KMS-11 (cell line): ENCODE measurements at regions not wholly inside any gene's neighbourhood (a gene's known extent, or its start where the extent isn't known, plus 50 kb on each side); places are given as distances from the start of the nearest gene placed in this dataset.

ENCODE experiments used
- H2AFZ ChIP-seq: fragments of 200-600 bp; sonication (generic); 2 replicates; pipeline ENCODE4 v1.6.1; 2016; ENCODE audit warnings: antibody characterized with exemption, mixed run types, low read depth
- H3K27ac ChIP-seq: fragments of 200-600 bp; sonication (generic); 2 replicates; pipeline ENCODE4 v1.6.1; 2016; ENCODE audit warnings: mild to moderate bottlenecking, mixed run types
- H3K27me3 ChIP-seq: fragments of 200-600 bp; sonication (generic); 2 replicates; pipeline ENCODE4 v1.6.1; 2017; ENCODE audit warnings: mild to moderate bottlenecking, low read depth, mixed run types, moderate library complexity; ENCODE audit not compliant: insufficient read depth
- H3K36me3 ChIP-seq: fragments of 200-600 bp; sonication (generic); 2 replicates; pipeline ENCODE4 v1.6.1; 2017; ENCODE audit warnings: mild to moderate bottlenecking, mixed run types; ENCODE audit not compliant: insufficient read depth
- H3K4me1 ChIP-seq: fragments of 200-600 bp; sonication (generic); 2 replicates; pipeline ENCODE4 v1.6.1; 2016; ENCODE audit warnings: mild to moderate bottlenecking, low read depth, mixed run types; ENCODE audit not compliant: poor library complexity, severe bottlenecking
- H3K4me2 ChIP-seq: fragments of 200-600 bp; sonication (generic); 2 replicates; pipeline ENCODE4 v1.7.0; 2016; ENCODE audit warnings: mild to moderate bottlenecking, mixed run types
- H3K4me3 ChIP-seq: fragments of 200-600 bp; sonication (generic); IDR thresholded peaks from 2 replicates; pipeline ENCODE4 v1.6.1; 2017; ENCODE audit warnings: low read depth, low read length, mixed read lengths; ENCODE audit not compliant: insufficient read depth
- H3K79me2 ChIP-seq: fragments of 200-600 bp; sonication (generic); 2 replicates; pipeline ENCODE4 v1.6.1; 2016; ENCODE audit warnings: low read depth, mixed run types; ENCODE audit not compliant: insufficient read depth
- H3K9ac ChIP-seq: fragments of 200-600 bp; sonication (generic); 2 replicates; pipeline ENCODE4 v1.6.1; 2016; ENCODE audit warnings: mild to moderate bottlenecking, mixed run types
- H4K20me1 ChIP-seq: fragments of 200-600 bp; sonication (generic); 2 replicates; pipeline ENCODE4 v1.6.1; 2016; ENCODE audit warnings: mild to moderate bottlenecking, mixed run types; ENCODE audit not compliant: insufficient read depth
- CTCF ChIP-seq: fragments of 200-600 bp; sonication (generic); conservative IDR thresholded peaks from 2 replicates; pipeline ENCODE4 v1.6.1; 2017; ENCODE audit warnings: low read depth, mild to moderate bottlenecking, antibody characterized with exemption, low read length, moderate library complexity, mixed read lengths

GRCh38 chr2:2906091-2906490 lies 471.5 kb downstream of the EIPR1 start:
- Histone ChIP-seq H3K9ac (no peak overlapping the region), H3K27ac (no peak overlapping the region), H3K36me3 (no peaks in the 10 kb centered on the region), H3K4me1 (peaks cover 10% of the 10 kb centered on the region), H4K20me1 (no peaks in the 10 kb centered on the region), H3K4me2 (no peak overlapping the region), H3K79me2 (no peaks in the 10 kb centered on the region), H2AFZ (no peak overlapping the region), H3K27me3 (no peaks in the 10 kb centered on the region), H3K4me3 (no peak overlapping the region)
- no peak for TF ChIP-seq CTCF

DNA sequence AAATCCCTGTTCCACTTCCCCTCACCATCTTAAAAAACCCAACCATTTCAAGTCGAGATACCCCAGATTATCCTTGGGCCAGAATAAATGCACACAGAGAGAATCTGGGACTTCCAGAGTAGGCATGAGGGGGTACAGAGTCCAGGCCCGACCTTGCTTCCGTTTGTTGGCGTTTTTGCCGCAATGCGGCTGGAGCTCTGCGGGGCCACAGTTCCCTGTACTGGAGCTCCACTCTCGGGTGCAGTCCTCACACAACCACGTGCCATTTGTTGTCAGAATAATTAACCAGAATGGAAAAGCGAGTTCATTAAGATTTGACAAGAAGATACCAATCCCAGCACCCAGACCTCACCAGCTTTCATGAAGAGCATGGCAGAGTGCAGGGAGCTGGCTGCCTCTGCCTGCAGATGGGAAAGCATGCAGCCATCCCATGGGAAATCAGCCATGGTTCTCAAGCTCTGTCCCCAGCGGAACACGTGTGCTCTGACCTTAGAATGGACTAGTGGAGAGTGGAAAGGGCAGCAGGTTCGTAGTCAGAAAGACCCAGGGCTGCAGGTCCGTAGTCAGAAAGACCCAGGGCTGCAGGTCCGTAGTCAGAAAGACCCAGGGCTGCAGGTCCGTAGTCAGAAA lies 472.8 kb downstream of the EIPR1 start:
- Histone ChIP-seq H3K36me3 (no peaks in the 10 kb centered on the region), H3K27ac (no peak overlapping the region), H4K20me1 (no peaks in the 10 kb centered on the region), H3K4me2 (no peak overlapping the region), H3K4me3 (no peak overlapping the region), H3K79me2 (no peaks in the 10 kb centered on the region), H3K4me1 (peaks cover 23% of the 10 kb centered on the region), H2AFZ (no peak overlapping the region), H3K27me3 (no peaks in the 10 kb centered on the region), H3K9ac (no peak overlapping the region)
- no peak for TF ChIP-seq CTCF

GRCh38 chr2:2902547-2903281 lies 474.9 kb downstream of the EIPR1 start:
- H3K27ac ChIP-seq, result no peak overlapping the region
- no peak overlapping the region for H2AFZ ChIP-seq
- H3K79me2 ChIP-seq, result no peaks in the 10 kb centered on the region
- H3K9ac ChIP-seq, result no peak overlapping the region
- no peak overlapping the region for H3K4me2 ChIP-seq
- no peaks in the 10 kb centered on the region for H3K27me3 ChIP-seq
- H3K4me3 ChIP-seq, result no peak overlapping the region
- H3K4me1 ChIP-seq, result peaks cover 39% of the 10 kb centered on the region
- TF ChIP-seq CTCF, result no peak
- H3K36me3 ChIP-seq, result no peaks in the 10 kb centered on the region
- H4K20me1 ChIP-seq, result no peaks in the 10 kb centered on the region

DNA sequence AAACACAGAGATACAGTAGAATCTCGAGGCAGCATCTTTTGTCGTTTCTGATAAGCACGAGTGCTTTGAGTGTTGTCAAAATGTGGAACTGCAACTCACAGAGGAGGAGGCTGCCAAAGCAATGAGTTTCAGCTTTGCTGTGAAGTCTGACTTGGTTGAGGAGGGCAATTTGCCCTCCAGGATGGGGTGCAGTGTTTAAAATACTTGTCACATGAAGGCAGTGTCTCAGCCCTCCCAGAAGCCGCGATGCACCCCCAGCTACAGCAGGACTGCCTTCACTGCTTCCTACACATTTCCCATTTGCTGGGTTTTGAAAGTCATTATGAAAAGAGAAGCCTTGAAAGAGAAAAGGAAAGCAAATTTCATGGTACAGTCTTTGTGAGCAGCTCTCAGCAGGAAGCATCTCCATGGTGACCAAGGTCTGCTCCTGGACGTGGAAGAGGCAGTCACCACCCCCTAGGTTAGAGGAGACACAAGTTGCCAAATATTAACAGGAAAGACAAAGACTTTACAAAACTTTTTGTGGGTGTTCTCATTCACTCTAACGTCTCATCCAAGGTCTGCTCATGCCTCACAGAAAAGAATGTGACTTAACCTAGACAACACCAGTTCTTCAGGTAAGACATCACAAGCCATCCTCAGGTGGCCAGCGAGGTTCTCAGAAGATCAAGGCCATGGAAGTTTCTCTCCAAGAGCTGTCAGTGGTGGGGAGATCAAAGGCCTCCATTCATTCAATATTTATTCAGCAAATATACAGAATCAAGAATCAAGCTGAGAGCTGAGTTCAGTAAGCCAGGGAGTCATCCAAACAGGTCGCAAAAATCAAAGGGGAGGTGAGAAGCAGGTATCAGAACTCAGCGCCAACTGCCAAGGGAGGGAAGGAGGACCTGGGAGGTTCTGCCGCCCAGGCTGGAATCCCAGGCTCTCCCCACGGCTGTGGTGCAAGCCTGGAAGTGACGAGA lies 476.0 kb downstream of the EIPR1 start:
- H3K27ac ChIP-seq, result peak overlapping the region; percentile 30; the same call in 1 of the 2 replicates
- H3K79me2 ChIP-seq, result no peaks in the 10 kb centered on the region
- TF ChIP-seq CTCF, result no peak
- peak overlapping the region; percentile 44; the same call in 1 of the 2 replicates for H3K4me2 ChIP-seq
- no peaks in the 10 kb centered on the region for H3K27me3 ChIP-seq
- H2AFZ ChIP-seq, result peak overlapping the region; percentile 30; the same call in 1 of the 2 replicates
- no peak overlapping the region; the same call in 1 of the 2 replicates for H3K9ac ChIP-seq
- H3K4me3 ChIP-seq, result no peak overlapping the region
- H4K20me1 ChIP-seq, result no peaks in the 10 kb centered on the region
- H3K36me3 ChIP-seq, result no peaks in the 10 kb centered on the region
- H3K4me1 ChIP-seq, result peaks cover 39% of the 10 kb centered on the region
